ENCODE measurements at regions not wholly inside any gene's neighbourhood (a gene's known extent, or its start where the extent isn't known, plus 50 kb on each side); places are given as distances from the start of the nearest gene placed in this dataset.

GRCh38 chr2:120520929-120521912, 175.3 kb downstream of the INHBB start (continued):
- no peak for TF ChIP-seq NFAT5 (CRISPR knock-in tag; IDR thresholded peaks at IDR 0.05)
- 0 out of 2 replicates have a peak, but pooled peaks have one; percentile 23 for TF ChIP-seq HOXA3 (CRISPR knock-in tag; IDR thresholded peaks at IDR 0.05)
- TF ChIP-seq SALL1 (CRISPR knock-in tag; IDR thresholded peaks at IDR 0.05) = 0 out of 2 replicates have a peak, but pooled peaks have one; percentile 26
- no peak for TF ChIP-seq ZNF850 (CRISPR knock-in tag; conservative IDR thresholded peaks at IDR 0.05)
- TF ChIP-seq ZNF296 (CRISPR knock-in tag; conservative IDR thresholded peaks at IDR 0.05) = no peak
- TF ChIP-seq ZNF256 (CRISPR knock-in tag; conservative IDR thresholded peaks at IDR 0.05) = no peak
- TF ChIP-seq, protein P1, sequence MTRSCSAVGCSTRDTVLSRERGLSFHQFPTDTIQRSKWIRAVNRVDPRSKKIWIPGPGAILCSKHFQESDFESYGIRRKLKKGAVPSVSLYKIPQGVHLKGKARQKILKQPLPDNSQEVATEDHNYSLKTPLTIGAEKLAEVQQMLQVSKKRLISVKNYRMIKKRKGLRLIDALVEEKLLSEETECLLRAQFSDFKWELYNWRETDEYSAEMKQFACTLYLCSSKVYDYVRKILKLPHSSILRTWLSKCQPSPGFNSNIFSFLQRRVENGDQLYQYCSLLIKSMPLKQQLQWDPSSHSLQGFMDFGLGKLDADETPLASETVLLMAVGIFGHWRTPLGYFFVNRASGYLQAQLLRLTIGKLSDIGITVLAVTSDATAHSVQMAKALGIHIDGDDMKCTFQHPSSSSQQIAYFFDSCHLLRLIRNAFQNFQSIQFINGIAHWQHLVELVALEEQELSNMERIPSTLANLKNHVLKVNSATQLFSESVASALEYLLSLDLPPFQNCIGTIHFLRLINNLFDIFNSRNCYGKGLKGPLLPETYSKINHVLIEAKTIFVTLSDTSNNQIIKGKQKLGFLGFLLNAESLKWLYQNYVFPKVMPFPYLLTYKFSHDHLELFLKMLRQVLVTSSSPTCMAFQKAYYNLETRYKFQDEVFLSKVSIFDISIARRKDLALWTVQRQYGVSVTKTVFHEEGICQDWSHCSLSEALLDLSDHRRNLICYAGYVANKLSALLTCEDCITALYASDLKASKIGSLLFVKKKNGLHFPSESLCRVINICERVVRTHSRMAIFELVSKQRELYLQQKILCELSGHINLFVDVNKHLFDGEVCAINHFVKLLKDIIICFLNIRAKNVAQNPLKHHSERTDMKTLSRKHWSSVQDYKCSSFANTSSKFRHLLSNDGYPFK (CRISPR knock-in tag; IDR thresholded peaks at IDR 0.05; ENCODE audit: borderline replicate concordance) = 0 out of 2 replicates have a peak, but pooled peaks have one; percentile 28
- TF ChIP-seq, protein P2, sequence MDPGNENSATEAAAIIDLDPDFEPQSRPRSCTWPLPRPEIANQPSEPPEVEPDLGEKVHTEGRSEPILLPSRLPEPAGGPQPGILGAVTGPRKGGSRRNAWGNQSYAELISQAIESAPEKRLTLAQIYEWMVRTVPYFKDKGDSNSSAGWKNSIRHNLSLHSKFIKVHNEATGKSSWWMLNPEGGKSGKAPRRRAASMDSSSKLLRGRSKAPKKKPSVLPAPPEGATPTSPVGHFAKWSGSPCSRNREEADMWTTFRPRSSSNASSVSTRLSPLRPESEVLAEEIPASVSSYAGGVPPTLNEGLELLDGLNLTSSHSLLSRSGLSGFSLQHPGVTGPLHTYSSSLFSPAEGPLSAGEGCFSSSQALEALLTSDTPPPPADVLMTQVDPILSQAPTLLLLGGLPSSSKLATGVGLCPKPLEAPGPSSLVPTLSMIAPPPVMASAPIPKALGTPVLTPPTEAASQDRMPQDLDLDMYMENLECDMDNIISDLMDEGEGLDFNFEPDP (CRISPR knock-in tag; conservative IDR thresholded peaks at IDR 0.05) = 0 out of 2 replicates have a peak, but pooled peaks have one; percentile 40
- no peak for TF ChIP-seq GTF3A (CRISPR knock-in tag; conservative IDR thresholded peaks at IDR 0.05)
- peak; percentile 7; the same call in 1 of the 2 replicates for TF ChIP-seq HHEX (CRISPR knock-in tag; IDR thresholded peaks at IDR 0.05)
- TF ChIP-seq ZNF609 (CRISPR knock-in tag; IDR thresholded peaks at IDR 0.05; ENCODE audit: borderline replicate concordance) = no peak
- TF ChIP-seq SP4 (CRISPR knock-in tag; IDR thresholded peaks at IDR 0.05) = 0 out of 2 replicates have a peak, but pooled peaks have one; percentile 21
- TF ChIP-seq SMC3 (IDR thresholded peaks at IDR 0.05; ENCODE audit: low read length) = peak; percentile 85
